OCI-LY1 (cell line): ENCODE measurements at regions not wholly inside any gene's neighbourhood (a gene's known extent, or its start where the extent isn't known, plus 50 kb on each side); places are given as distances from the start of the nearest gene placed in this dataset.

Experiments used
- EZH2 ChIP-seq: fragments of 200-600 bp; sonication (generic), shearing (Covaris generic); IDR thresholded peaks from 2 replicates; pipeline ENCODE4 v1.8.0; 2017; ENCODE audit warnings: borderline replicate concordance, mixed run types, mild to moderate bottlenecking, antibody characterized with exemption, low read length, moderate library complexity, mixed read lengths
- TF ChIP-seq, protein P1 (sequence below): fragments of 200-600 bp; sonication (generic), shearing (Covaris generic); IDR thresholded peaks from 2 replicates; pipeline ENCODE4 v1.5.1; 2017; ENCODE audit warnings: mild to moderate bottlenecking, antibody characterized with exemption, low read length, moderate library complexity, mixed read lengths

DNA sequence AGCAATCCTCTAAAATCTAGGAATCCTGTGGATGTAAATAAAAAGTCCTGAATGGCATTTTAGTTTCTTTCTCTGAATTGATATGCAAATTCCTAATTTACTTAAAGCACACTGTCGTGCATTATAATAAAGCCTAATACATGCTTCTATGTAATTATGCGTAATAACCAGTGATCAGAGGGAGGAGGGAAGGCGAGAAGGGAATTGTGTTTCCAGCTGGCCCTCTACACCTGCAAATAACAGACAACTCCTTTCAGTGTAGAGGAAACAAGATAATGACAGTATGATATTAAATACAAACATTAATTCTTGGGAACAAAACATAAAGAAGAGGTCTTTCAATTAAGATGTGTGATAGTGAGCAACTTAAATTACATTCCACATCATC lies 419.6 kb upstream of the LCORL start:
- TF ChIP-seq EZH2: no peak
- TF ChIP-seq, protein P1, sequence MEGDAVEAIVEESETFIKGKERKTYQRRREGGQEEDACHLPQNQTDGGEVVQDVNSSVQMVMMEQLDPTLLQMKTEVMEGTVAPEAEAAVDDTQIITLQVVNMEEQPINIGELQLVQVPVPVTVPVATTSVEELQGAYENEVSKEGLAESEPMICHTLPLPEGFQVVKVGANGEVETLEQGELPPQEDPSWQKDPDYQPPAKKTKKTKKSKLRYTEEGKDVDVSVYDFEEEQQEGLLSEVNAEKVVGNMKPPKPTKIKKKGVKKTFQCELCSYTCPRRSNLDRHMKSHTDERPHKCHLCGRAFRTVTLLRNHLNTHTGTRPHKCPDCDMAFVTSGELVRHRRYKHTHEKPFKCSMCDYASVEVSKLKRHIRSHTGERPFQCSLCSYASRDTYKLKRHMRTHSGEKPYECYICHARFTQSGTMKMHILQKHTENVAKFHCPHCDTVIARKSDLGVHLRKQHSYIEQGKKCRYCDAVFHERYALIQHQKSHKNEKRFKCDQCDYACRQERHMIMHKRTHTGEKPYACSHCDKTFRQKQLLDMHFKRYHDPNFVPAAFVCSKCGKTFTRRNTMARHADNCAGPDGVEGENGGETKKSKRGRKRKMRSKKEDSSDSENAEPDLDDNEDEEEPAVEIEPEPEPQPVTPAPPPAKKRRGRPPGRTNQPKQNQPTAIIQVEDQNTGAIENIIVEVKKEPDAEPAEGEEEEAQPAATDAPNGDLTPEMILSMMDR: no peak
